ENCODE measurements at regions not wholly inside any gene's neighbourhood (a gene's known extent, or its start where the extent isn't known, plus 50 kb on each side); places are given as distances from the start of the nearest gene placed in this dataset.

- Histone ChIP-seq H3K4me3 (no peak overlapping the region), H3K27me3 (no peaks in the 10 kb centered on the region), H3K27ac (no peak overlapping the region), H3K36me3 (no peaks in the 10 kb centered on the region), H3K9me3 (no peaks in the 10 kb centered on the region), H3K4me1 (peaks cover 0 to 2% of the 10 kb centered on the region in 2 donors)
- TF ChIP-seq, protein P1, sequence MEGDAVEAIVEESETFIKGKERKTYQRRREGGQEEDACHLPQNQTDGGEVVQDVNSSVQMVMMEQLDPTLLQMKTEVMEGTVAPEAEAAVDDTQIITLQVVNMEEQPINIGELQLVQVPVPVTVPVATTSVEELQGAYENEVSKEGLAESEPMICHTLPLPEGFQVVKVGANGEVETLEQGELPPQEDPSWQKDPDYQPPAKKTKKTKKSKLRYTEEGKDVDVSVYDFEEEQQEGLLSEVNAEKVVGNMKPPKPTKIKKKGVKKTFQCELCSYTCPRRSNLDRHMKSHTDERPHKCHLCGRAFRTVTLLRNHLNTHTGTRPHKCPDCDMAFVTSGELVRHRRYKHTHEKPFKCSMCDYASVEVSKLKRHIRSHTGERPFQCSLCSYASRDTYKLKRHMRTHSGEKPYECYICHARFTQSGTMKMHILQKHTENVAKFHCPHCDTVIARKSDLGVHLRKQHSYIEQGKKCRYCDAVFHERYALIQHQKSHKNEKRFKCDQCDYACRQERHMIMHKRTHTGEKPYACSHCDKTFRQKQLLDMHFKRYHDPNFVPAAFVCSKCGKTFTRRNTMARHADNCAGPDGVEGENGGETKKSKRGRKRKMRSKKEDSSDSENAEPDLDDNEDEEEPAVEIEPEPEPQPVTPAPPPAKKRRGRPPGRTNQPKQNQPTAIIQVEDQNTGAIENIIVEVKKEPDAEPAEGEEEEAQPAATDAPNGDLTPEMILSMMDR (IDR thresholded peaks at IDR 0.05): no peak
- DNase-seq (ENCODE audit: low spot score): no peak
Observed at GRCh38 chr4:164378361-164378760, 375.6 kb upstream of the SMIM31 start.

DNA sequence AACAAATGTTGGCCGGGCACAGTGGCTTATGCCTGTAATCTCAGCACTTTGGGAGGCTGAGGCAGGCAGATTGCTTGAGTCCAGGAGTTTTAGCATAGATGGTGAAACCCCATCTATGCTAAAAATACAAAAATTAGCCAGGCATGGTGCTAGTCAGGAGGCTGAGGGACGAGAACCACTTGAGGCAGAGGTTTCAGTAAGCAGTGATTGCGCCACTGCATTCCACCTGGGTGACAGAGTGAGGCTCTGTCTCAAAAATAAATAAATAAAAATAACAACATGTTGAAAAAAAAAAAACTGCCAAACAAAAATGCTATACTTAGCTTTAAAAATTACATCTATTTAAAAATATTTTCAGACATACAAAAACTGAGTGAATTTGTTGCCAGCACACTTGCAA is 374.2 kb upstream of the SMIM31 start:
- TF ChIP-seq, protein P1 (IDR thresholded peaks at IDR 0.05): no peak
- Histone ChIP-seq H3K36me3 (no peaks in the 10 kb centered on the region), H3K4me3 (no peak overlapping the region), H3K27ac (no peak overlapping the region), H3K4me1 (peaks cover 0 to 3% of the 10 kb centered on the region in 2 donors), H3K9me3 (no peaks in the 10 kb centered on the region), H3K27me3 (no peaks in the 10 kb centered on the region)
- no peak for DNase-seq (ENCODE audit: low spot score)

DNA sequence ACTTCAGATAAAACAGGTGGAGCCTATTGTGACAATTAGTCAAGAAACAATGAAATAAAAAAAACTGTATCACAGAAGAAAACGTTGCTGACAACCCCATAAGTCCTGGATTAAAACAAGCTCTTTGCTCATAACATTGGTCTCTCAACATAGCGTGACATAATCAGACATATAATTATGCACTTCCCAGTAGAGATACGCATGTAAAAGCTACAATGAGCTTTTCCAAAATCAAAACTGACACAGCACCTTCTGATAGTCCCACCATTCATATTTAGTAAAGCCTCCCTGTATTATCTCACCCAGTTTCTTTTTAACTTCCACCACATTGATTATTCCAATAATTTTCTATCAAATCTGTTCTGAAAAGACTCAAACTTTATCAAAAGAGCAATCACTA is 372.1 kb upstream of the SMIM31 start:
- H3K27ac ChIP-seq: no peak overlapping the region
- DNase-seq (ENCODE audit: low spot score): no peak
- H3K9me3 ChIP-seq: no peaks in the 10 kb centered on the region
- H3K36me3 ChIP-seq: no peaks in the 10 kb centered on the region
- H3K27me3 ChIP-seq: no peaks in the 10 kb centered on the region
- TF ChIP-seq, protein P1 (IDR thresholded peaks at IDR 0.05): no peak
- peaks cover 0 to 3% of the 10 kb centered on the region in 2 donors for H3K4me1 ChIP-seq
- no peak overlapping the region for H3K4me3 ChIP-seq

GRCh38 chr4:164383058-164383357 is 370.9 kb upstream of the SMIM31 start:
- no peak for DNase-seq (ENCODE audit: low spot score)

GRCh38 chr4:164383358-164384220 is 370.3 kb upstream of the SMIM31 start:
- H3K27me3 ChIP-seq: no peaks in the 10 kb centered on the region
- no peaks in the 10 kb centered on the region for H3K9me3 ChIP-seq
- no peaks in the 10 kb centered on the region for H3K36me3 ChIP-seq
- no peak for DNase-seq (ENCODE audit: low spot score)
- TF ChIP-seq, protein P1 (IDR thresholded peaks at IDR 0.05): no peak
- H3K4me3 ChIP-seq: peak overlapping the region in 1 of 2 donors; percentile 29
- H3K27ac ChIP-seq: no peak overlapping the region
- H3K4me1 ChIP-seq: peaks cover 0 to 3% of the 10 kb centered on the region in 2 donors

More at GRCh38 chr4:164383058-164383357, 370.9 kb upstream of the SMIM31 start:
- Histone ChIP-seq H3K4me3 (peak overlapping the region in 1 of 2 donors; percentile 29), H3K27me3 (no peaks in the 10 kb centered on the region), H3K27ac (no peak overlapping the region), H3K9me3 (no peaks in the 10 kb centered on the region), H3K36me3 (no peaks in the 10 kb centered on the region), H3K4me1 (peaks cover 0 to 3% of the 10 kb centered on the region in 2 donors)
- TF ChIP-seq, protein P1 (IDR thresholded peaks at IDR 0.05): no peak

- H3K9me3 ChIP-seq: no peaks in the 10 kb centered on the region
- no peak overlapping the region for H3K27ac ChIP-seq
- H3K27me3 ChIP-seq: no peaks in the 10 kb centered on the region
- no peak overlapping the region for H3K4me3 ChIP-seq
- no peak for DNase-seq (ENCODE audit: low spot score)
- TF ChIP-seq, protein P1 (IDR thresholded peaks at IDR 0.05): no peak
- no peaks in the 10 kb centered on the region for H3K36me3 ChIP-seq
- peaks cover 0 to 3% of the 10 kb centered on the region in 2 donors for H3K4me1 ChIP-seq
Observed at GRCh38 chr4:164384416-164384815, 369.5 kb upstream of the SMIM31 start.

All from right atrium auricular region (tissue), 2 donors.